Glutamatergic neuron (in vitro differentiated cells): ENCODE measurements at regions not wholly inside any gene's neighbourhood (a gene's known extent, or its start where the extent isn't known, plus 50 kb on each side); places are given as distances from the start of the nearest gene placed in this dataset.
"Not testable (repeated sequence)": the region's sequence is repeated elsewhere in the genome, so short reads cannot be mapped to it uniquely, and the experiment has no call there.

ENCODE experiments used
- DNase-seq: peaks from one replicate; pipeline ENCODE4 v3.0.0; 2022
- H3K27ac Mint-ChIP-seq: one replicate; pipeline ENCODE4 v1.8.0; 2020; ENCODE audit warnings: mild to moderate bottlenecking, mixed read lengths, inconsistent platforms; ENCODE audit not compliant: unreplicated experiment
- H3K27me3 Mint-ChIP-seq: one replicate; pipeline ENCODE4 v1.8.0; 2020; ENCODE audit warnings: mild to moderate bottlenecking, moderate library complexity, mixed read lengths, inconsistent platforms; ENCODE audit not compliant: unreplicated experiment
- H3K36me3 Mint-ChIP-seq: one replicate; pipeline ENCODE4 v1.8.0; 2020; ENCODE audit warnings: mild to moderate bottlenecking, mixed read lengths, inconsistent platforms; ENCODE audit not compliant: unreplicated experiment
- H3K4me1 Mint-ChIP-seq: one replicate; pipeline ENCODE4 v1.8.0; 2020; ENCODE audit warnings: mild to moderate bottlenecking, low read depth, mixed read lengths, inconsistent platforms; ENCODE audit not compliant: unreplicated experiment
- H3K4me3 Mint-ChIP-seq: one replicate; pipeline ENCODE4 v1.8.0; 2020; ENCODE audit warnings: mild to moderate bottlenecking, mixed read lengths, inconsistent platforms; ENCODE audit not compliant: unreplicated experiment
- H3K9me3 Mint-ChIP-seq: one replicate; pipeline ENCODE4 v1.8.0; 2020; ENCODE audit warnings: mild to moderate bottlenecking, moderate library complexity, mixed read lengths, inconsistent platforms; ENCODE audit not compliant: unreplicated experiment

DNA sequence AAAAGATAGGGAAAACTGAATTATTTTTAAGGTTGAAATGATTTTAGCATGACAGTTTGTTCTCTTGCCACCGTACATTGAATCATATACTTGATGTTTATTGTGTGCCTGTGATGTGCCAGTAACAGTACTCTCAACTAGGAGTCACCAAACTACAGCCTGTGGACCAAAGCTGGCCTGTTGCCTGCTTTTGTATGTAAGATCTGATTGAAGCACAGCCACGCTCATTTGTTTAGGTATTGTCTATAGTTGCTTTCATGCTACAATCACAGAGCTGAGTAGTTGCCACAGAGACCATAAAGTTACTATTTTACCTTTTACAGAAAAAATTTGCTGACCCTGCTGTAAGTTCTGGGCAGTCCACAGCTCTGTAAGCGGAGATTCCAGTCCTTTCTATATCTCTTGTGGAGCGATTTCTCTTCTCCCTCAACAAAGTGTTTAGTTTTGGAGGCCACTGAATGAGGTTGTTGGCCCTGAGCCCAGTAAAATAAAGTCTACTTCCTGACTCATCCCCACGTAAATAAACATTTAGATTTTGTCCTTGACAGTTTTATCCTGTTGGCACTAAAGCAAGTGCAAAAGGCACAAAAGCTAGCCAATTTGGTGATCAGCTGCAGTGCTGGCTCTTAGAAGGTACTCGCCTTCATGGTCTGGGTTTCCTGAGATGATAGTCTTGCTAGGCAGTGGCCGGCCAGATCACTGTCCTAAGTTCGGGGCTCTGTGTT lies 180.2 kb upstream of the ZNF92 start:
- not testable (repeated sequence) for H3K27ac Mint-ChIP-seq

DNA sequence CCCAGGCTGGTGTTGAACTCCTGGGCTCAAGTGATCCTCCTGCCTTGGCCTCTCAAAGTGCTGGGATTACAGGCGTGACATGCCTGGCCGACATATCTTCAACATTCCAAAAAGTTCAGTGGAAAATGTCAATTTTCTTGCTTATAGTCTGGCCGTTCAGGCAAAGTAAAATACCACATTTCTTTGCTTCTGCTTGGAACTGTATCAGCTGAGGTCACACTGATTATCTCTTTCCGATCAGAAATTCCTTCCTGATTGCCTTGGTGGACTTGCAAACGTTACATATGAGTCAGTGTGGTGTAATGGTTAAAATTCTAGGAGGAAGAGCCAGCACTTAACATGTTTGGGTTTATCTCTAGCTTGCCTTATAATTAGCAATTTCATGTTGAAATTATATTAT lies 170.6 kb upstream of the ERV3-1 start:
- H3K36me3 Mint-ChIP-seq, H3K27me3 Mint-ChIP-seq, H3K4me1 Mint-ChIP-seq, DNase-seq, H3K9me3 Mint-ChIP-seq, H3K4me3 Mint-ChIP-seq, H3K27ac Mint-ChIP-seq: not testable (repeated sequence)

More for the DNA sequence above, 180.2 kb upstream of the ZNF92 start:
- H3K4me3 Mint-ChIP-seq, H3K9me3 Mint-ChIP-seq, H3K27me3 Mint-ChIP-seq, H3K4me1 Mint-ChIP-seq, DNase-seq, H3K36me3 Mint-ChIP-seq: not testable (repeated sequence)

DNA sequence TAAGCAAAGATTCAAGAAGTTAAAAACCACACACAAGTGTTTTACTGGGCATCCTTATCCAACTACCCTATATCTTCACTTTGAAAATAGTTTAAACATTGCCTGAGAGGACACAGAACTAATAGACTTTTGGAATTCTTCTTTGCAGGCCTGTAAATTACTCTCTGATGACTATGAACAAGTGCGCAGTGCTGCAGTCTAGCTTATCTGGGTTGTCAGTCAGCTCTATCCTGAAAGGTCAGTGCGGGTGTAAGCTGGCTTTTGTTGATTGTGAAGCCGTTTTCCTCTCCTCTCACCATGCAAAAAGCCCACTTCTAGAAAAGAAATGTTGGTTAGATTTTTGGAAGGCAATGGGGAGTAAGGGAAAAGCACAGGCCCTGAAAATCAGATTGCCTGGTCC lies 143.6 kb upstream of the ERV3-1 start:
- H3K36me3 Mint-ChIP-seq, H3K27me3 Mint-ChIP-seq, H3K27ac Mint-ChIP-seq, H3K9me3 Mint-ChIP-seq, H3K4me3 Mint-ChIP-seq, DNase-seq, H3K4me1 Mint-ChIP-seq: not testable (repeated sequence)

DNA sequence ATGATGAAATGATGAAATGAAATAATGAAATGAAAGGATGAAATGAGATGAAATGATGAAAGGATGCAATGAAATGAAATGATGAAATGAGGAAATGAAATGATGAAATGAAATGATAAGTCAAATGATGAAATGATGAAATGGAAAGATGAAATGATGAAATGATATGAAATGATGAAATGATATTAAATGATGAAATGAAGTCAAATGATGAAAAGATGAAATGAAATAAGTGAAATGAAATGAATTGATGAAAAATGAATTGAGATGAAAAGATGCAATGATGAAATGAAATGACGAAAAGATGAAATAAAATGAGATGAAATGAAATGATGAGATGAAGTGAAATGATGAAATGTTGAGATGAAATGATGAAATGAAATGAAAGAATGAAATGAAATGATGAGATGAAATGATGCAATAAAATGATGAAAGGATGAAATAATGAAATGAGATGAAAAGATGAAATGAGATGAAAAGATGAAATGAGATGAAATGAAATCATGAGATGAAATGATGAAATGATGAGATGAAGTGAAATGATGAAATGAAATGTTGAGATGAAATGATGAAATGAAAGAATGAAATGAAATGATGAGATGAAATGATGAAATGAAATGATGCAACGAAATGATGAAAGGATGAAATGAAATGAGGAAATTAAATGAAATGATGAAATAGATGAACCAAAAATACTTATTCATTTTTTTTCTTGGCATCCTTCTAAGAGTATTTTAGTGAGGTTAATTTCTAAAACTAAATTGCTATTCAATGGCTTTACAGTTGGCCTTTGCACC lies 139.8 kb upstream of the ERV3-1 start:
- DNase-seq, H3K4me1 Mint-ChIP-seq, H3K27ac Mint-ChIP-seq, H3K4me3 Mint-ChIP-seq, H3K27me3 Mint-ChIP-seq, H3K9me3 Mint-ChIP-seq, H3K36me3 Mint-ChIP-seq: not testable (repeated sequence)

DNA sequence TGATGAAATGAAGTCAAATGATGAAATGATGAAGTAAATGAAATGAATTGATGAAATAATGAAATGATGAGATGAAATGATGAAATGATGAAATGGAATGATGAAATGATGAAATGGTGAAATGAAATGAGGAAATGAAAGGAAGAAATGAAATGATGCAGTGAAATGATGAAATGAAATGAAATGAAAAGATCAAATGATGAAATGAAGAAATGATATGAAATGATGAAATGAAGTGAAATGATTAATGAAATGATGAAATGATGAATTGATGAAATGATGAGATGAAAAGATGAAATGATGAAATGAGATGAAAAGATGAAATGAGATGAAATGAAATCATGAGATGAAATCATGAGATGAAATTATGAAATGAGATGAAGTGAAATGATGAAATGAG lies 139.2 kb upstream of the ERV3-1 start:
- not testable (repeated sequence) for H3K4me3 Mint-ChIP-seq, H3K36me3 Mint-ChIP-seq, H3K9me3 Mint-ChIP-seq, H3K27me3 Mint-ChIP-seq, DNase-seq, H3K27ac Mint-ChIP-seq, H3K4me1 Mint-ChIP-seq

DNA sequence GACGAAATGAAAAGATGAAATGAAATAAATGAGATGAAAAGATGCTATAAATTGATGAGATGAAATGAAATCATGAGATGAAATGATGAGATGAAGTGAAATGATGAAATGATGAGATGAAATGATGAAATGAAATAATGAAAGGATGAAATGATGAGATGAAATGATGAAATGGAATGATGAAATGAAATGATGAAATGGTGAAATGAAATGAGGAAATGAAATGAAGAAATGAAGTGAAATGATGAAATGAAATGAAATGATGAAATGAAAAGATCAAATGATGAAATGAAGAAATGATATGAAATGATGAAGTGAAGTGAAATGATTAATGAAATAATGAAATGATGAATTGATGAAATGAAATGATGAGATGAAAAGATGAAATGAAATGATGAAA lies 138.5 kb upstream of the ERV3-1 start:
- H3K4me3 Mint-ChIP-seq, H3K9me3 Mint-ChIP-seq, H3K4me1 Mint-ChIP-seq, H3K27ac Mint-ChIP-seq, DNase-seq, H3K27me3 Mint-ChIP-seq, H3K36me3 Mint-ChIP-seq: not testable (repeated sequence)

DNA sequence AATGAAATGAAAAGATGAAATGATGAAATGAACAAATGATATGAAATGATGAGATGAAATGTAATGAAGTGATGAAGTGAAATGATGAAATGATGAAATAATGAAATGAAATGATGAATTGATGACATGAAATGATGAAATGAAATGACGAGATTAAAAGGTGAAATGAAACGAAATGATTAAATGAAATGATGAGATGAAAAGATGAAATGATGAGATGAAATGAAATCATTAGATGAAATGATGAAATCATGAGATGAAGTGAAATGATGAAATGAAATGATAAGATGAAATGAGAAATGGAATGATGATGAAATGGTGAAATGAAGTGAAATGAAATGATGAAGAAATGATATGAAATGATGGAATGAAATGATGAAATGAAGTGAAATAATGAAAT lies 138.1 kb upstream of the ERV3-1 start:
- not testable (repeated sequence) for DNase-seq, H3K9me3 Mint-ChIP-seq, H3K4me1 Mint-ChIP-seq, H3K36me3 Mint-ChIP-seq, H3K27me3 Mint-ChIP-seq, H3K4me3 Mint-ChIP-seq, H3K27ac Mint-ChIP-seq

DNA sequence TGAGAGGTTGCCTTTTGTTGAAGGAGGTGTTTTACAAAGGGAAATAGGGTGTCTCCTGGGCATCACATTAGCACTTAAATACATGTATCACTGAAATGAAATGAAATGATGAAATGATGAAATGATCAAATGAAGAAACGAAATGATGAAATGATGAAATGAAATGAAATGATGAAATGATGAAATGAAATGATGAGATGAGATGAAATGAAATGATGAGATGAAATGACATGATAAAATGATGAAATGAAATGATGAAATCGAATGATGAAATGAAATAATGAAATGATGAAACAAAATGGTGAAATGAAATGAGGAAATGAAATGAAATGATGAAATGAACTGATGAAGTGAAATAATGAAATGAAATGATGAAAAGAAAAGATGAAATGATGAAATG lies 137.6 kb upstream of the ERV3-1 start:
- H3K27ac Mint-ChIP-seq, H3K36me3 Mint-ChIP-seq, H3K27me3 Mint-ChIP-seq, H3K4me1 Mint-ChIP-seq, H3K9me3 Mint-ChIP-seq, H3K4me3 Mint-ChIP-seq, DNase-seq: not testable (repeated sequence)

DNA sequence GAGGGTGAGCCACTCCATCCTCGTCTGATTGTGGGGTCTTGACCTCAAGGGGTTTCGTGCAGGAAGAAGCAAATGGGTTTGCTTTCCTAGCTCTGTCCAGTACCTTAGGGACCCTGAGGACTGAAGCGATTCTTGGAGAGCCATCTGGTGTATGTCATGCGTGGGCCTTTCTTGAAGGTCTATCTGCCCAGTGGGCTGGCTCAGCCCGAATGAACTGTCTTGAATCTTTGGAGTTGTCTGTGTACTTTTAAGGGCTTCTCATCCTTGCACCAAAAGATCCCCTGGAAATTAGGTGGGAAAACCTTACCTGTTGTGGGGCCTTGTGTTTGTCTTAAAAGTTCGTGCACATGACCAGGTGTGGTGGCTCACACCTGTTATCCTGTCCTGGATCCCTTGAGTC lies 135.4 kb upstream of the ERV3-1 start:
- H3K27ac Mint-ChIP-seq, H3K4me1 Mint-ChIP-seq, H3K4me3 Mint-ChIP-seq, H3K27me3 Mint-ChIP-seq, H3K9me3 Mint-ChIP-seq, H3K36me3 Mint-ChIP-seq: not testable (repeated sequence)
- peak; percentile 13 for DNase-seq

DNA sequence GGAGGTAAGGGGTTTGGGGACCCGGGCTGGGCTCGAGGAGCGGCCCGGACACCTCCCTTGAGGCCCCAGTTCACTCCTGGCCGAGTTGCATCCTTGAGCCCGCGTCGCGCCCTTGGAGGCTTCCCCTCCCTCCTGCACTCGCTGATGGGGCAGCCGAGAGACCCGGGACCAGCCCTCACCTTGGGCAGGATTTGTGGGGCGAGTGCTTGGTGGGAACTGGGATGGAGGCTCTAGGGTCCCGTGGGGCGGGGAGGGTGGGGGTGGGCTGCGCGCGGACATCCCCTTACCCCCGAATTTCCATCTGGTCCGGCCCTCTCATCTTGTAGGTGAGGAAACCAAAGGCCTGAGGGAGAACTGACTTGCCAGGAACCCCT lies 134.9 kb upstream of the ERV3-1 start:
- peak; percentile 20 for DNase-seq
- not testable (repeated sequence) for H3K27me3 Mint-ChIP-seq, H3K4me3 Mint-ChIP-seq, H3K36me3 Mint-ChIP-seq, H3K4me1 Mint-ChIP-seq, H3K9me3 Mint-ChIP-seq, H3K27ac Mint-ChIP-seq

DNA sequence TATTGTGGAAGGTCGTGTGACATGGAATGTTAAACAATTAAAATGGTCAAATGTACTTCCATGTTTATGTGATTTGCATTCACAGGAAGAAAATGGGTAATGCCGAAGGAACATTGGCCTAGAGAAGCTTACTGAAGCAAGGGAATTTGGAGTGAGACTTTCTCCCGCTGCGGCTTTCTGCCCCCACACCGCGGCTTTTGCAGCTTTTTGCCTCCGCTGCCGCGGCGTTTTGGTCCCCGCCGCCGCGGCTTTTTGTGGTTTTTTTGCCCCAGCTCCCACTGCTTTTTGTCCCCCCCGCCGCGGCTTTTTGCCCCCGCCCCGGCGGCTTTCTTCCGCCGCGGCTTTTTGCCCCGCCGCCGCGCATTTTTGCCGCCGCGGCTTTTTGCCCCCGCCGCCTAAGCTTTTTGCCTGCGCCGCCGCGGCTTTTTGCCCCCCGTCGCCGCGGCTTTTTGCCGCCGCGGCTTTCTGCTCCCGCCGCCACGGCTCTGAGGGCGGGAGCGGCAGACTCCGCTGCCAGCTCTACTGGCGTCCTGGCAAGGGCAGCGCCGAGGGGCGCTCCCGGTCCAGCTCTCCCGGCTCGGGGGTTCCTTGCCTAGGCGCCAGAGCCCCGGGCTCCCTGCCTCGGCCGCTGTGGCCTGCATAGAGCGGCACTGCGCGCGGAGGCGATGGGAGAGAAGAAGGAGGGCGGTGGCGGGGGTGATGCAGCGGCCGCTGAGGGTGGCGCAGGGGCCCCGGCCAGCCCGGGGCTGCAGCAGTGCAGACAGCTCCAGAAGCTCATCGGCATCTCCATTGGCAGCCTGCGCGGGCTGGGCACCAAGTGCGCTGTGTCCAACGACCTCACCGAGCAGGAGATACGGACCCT lies 134.3 kb upstream of the ERV3-1 start:
- H3K27ac Mint-ChIP-seq, H3K9me3 Mint-ChIP-seq, DNase-seq, H3K27me3 Mint-ChIP-seq, H3K36me3 Mint-ChIP-seq, H3K4me3 Mint-ChIP-seq, H3K4me1 Mint-ChIP-seq: not testable (repeated sequence)

DNA sequence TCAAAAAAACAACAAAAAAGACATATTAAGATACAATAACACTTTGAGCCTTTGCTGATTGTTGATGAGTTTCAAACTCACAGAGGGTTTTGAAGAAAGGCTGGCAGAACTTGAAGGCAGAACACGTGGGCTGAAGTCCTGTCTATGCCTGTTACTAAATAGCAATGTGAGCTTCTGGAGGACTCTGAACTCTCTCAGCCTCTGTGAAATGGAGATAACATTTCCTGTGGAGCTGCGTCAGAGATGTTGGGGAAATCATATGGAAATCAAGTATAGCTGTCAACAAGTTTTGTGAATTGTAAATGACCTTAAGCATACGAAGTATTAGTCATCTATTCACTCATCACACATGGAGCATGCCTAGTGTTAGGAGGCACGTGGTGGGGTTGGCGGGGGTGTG lies 130.4 kb upstream of the ERV3-1 start:
- H3K4me3 Mint-ChIP-seq, H3K36me3 Mint-ChIP-seq, H3K9me3 Mint-ChIP-seq, H3K27me3 Mint-ChIP-seq, DNase-seq, H3K27ac Mint-ChIP-seq, H3K4me1 Mint-ChIP-seq: not testable (repeated sequence)
